ENCODE measurements at regions not wholly inside any gene's neighbourhood (a gene's known extent, or its start where the extent isn't known, plus 50 kb on each side); places are given as distances from the start of the nearest gene placed in this dataset.

GRCh38 chr18:45503990-45504389, 111.3 kb upstream of the SLC14A2 start:
- H3K9me3 ChIP-seq, result no peaks in the 10 kb centered on the region
- H3K4me1 ChIP-seq, result peaks cover 8% of the 10 kb centered on the region
- WGBS, 2 donors, result 38 to 40% methylated on average over 3 of the region's 3 CpGs
- intact Hi-C loops (cut with DNase I; ENCODE audit: low total_unique reads), result no loop called here
- DNase-seq, result no peak
- no peaks in the 10 kb centered on the region for H3K36me3 ChIP-seq (ENCODE audit: low read depth, missing control alignments)
- TF ChIP-seq CTCF (IDR thresholded peaks at IDR 0.05), result no peak
- TF ChIP-seq POLR2A (IDR thresholded peaks at IDR 0.05), result no peak
- H3K27ac ChIP-seq, result no peak overlapping the region
- H3K4me3 ChIP-seq, result no peak overlapping the region
- no peaks in the 10 kb centered on the region for H3K27me3 ChIP-seq

- Histone ChIP-seq H3K27ac (no peak overlapping the region), H3K4me3 (no peak overlapping the region), H3K27me3 (no peaks in the 10 kb centered on the region), H3K9me3 (no peaks in the 10 kb centered on the region), H3K36me3 (ENCODE audit: low read depth, missing control alignments) (no peaks in the 10 kb centered on the region), H3K4me1 (peaks cover 8% of the 10 kb centered on the region)
- DNase-seq, result no peak
- intact Hi-C loops (cut with DNase I; ENCODE audit: low total_unique reads), result no loop called here
- no peak for TF ChIP-seq CTCF (IDR thresholded peaks at IDR 0.05)
- 49 to 64% methylated on average over 12 of the region's 12 CpGs for WGBS, 2 donors
Measured at GRCh38 chr18:45505497-45506206, 109.6 kb upstream of the SLC14A2 start.

DNA sequence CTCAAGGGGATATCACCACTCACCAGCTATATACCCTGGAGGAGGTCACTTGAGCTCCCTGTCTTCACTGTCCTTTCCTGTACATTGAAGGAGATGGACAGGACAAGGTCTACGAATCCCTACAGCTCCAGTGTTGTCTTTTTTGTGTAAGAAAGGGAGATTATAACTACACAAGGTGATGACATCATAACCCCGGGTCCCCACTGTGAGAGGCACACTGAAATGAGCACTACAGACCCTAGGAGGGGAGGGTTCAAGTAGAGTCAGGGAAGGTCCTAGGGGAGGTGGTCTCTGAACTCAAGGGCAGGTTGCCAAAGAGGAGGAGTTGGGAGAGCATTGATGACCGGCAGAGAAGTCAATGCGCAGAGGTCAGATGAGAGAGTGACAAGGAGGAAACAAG, 108.3 kb upstream of the SLC14A2 start:
- no peak overlapping the region for H3K27ac ChIP-seq
- intact Hi-C loops (cut with DNase I; ENCODE audit: low total_unique reads), result no loop called here
- 93 to 100% methylated on average over 4 of the region's 4 CpGs for WGBS, 2 donors
- no peak overlapping the region for H3K4me3 ChIP-seq
- no peaks in the 10 kb centered on the region for H3K9me3 ChIP-seq
- H3K4me1 ChIP-seq, result peaks cover 8% of the 10 kb centered on the region
- no peak for DNase-seq
- H3K36me3 ChIP-seq (ENCODE audit: low read depth, missing control alignments), result no peaks in the 10 kb centered on the region
- no peaks in the 10 kb centered on the region for H3K27me3 ChIP-seq
- TF ChIP-seq POLR2A (IDR thresholded peaks at IDR 0.05), result no peak

- Histone ChIP-seq H3K9me3 (no peaks in the 10 kb centered on the region), H3K4me3 (no peak overlapping the region), H3K27ac (no peak overlapping the region), H3K36me3 (ENCODE audit: low read depth, missing control alignments) (no peaks in the 10 kb centered on the region), H3K27me3 (no peaks in the 10 kb centered on the region), H3K4me1 (peaks cover 5% of the 10 kb centered on the region)
- 62 to 65% methylated on average over 2 to 4 of the region's 4 CpGs for WGBS, 2 donors
- intact Hi-C loops (cut with DNase I; ENCODE audit: low total_unique reads), result no loop called here
- no peak for DNase-seq
- TF ChIP-seq CTCF (IDR thresholded peaks at IDR 0.05) (no peak), POLR2A (IDR thresholded peaks at IDR 0.05) (no peak)
Measured at GRCh38 chr18:45509535-45509934, 105.7 kb upstream of the SLC14A2 start.

DNA sequence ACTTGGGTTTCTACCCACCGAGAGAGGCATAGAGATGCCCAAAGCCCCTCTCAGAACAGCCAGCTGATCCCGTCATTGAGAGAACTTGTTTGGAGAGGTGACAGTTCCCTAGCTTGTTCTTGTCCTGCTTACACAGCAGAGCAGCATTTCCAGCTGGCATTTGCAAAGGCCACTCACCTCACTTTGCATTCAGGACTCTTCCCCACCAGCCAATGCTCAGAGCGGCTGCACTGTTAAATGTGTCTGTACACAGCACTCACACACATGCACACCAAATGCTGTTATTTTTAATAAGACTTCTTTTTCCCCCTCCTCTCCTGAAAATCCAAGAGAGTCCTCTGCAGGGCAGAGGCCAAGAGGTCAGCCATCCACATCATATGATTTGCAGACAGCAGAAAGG, 104.6 kb upstream of the SLC14A2 start:
- WGBS, 2 donors, result 76 to 80% methylated on average over 3 of the region's 3 CpGs

More for the DNA sequence above, 104.6 kb upstream of the SLC14A2 start:
- no peak overlapping the region for H3K27ac ChIP-seq
- no peaks in the 10 kb centered on the region for H3K36me3 ChIP-seq (ENCODE audit: low read depth, missing control alignments)
- H3K9me3 ChIP-seq, result no peaks in the 10 kb centered on the region
- DNase-seq, result no peak
- peaks cover 4% of the 10 kb centered on the region for H3K4me1 ChIP-seq
- intact Hi-C loops (cut with DNase I; ENCODE audit: low total_unique reads), result loop anchor here (10.0 kb wide), 1 partner anchor 56 kb away; no protein-coding TSS in a partner anchor
- H3K4me3 ChIP-seq, result no peak overlapping the region
- no peaks in the 10 kb centered on the region for H3K27me3 ChIP-seq
- TF ChIP-seq CTCF (IDR thresholded peaks at IDR 0.05) (no peak), POLR2A (IDR thresholded peaks at IDR 0.05) (no peak)
